ENCODE measurements at regions not wholly inside any gene's neighbourhood (a gene's known extent, or its start where the extent isn't known, plus 50 kb on each side); places are given as distances from the start of the nearest gene placed in this dataset.

- no peak overlapping the region for H3K4me2 ChIP-seq (ENCODE audit: low read length)
- TF ChIP-seq RAD21 (conservative IDR thresholded peaks at IDR 0.05) (no peak), SMC3 (conservative IDR thresholded peaks at IDR 0.05; ENCODE audit: poor library complexity) (no peak), REST (IDR thresholded peaks at IDR 0.05; ENCODE audit: borderline replicate concordance) (no peak), MXI1 (conservative IDR thresholded peaks at IDR 0.05; ENCODE audit: poor library complexity, severe bottlenecking) (no peak), POLR2AphosphoS5 (IDR thresholded peaks at IDR 0.05) (no peak), TAF1 (IDR thresholded peaks at IDR 0.05; ENCODE audit: low read depth) (no peak), CTCF (IDR thresholded peaks at IDR 0.05; ENCODE audit: poor library complexity, severe bottlenecking) (no peak), EZH2 (IDR thresholded peaks at IDR 0.05; ENCODE audit: borderline replicate concordance, insufficient read depth, low read length, poor library complexity, severe bottlenecking) (no peak), EP300 (conservative IDR thresholded peaks at IDR 0.05; ENCODE audit: poor library complexity, severe bottlenecking) (no peak)
- H3K36me3 ChIP-seq (ENCODE audit: insufficient read depth, low read length), result no peaks in the 10 kb centered on the region
- no peaks in the 10 kb centered on the region for H3K9me3 ChIP-seq (ENCODE audit: low read length)
- no peaks in the 10 kb centered on the region for H3F3A ChIP-seq (ENCODE audit: insufficient read depth, low read length, poor library complexity, severe bottlenecking)
- no peaks in the 10 kb centered on the region for H3K27me3 ChIP-seq (ENCODE audit: insufficient read depth, low read depth, low read length)
- H4K20me1 ChIP-seq (ENCODE audit: insufficient read depth), result no peaks in the 10 kb centered on the region
- no peaks in the 10 kb centered on the region for H3K9me2 ChIP-seq (ENCODE audit: insufficient read depth, low read length)
- no peak overlapping the region for H3K27ac ChIP-seq (ENCODE audit: low read length)
- no peak overlapping the region for H3K9ac ChIP-seq (ENCODE audit: low read length)
- H3K79me2 ChIP-seq (replicated peaks; ENCODE audit: insufficient read depth, low read length), result no peaks in the 10 kb centered on the region
- no peak overlapping the region for H2AFZ ChIP-seq (ENCODE audit: low read depth, low read length)
- H3K4me3 ChIP-seq (ENCODE audit: low read length), result no peak overlapping the region
Measured at GRCh38 chr7:53306846-53307245, 271.4 kb downstream of the POM121L12 start.

- no peak overlapping the region for H3K9ac ChIP-seq (ENCODE audit: low read length)
- no peaks in the 10 kb centered on the region for H3F3A ChIP-seq (ENCODE audit: insufficient read depth, low read length, poor library complexity, severe bottlenecking)
- H3K27me3 ChIP-seq (ENCODE audit: insufficient read depth, low read depth, low read length), result no peaks in the 10 kb centered on the region
- H3K36me3 ChIP-seq (ENCODE audit: insufficient read depth, low read length), result no peaks in the 10 kb centered on the region
- no peak overlapping the region for H3K27ac ChIP-seq (ENCODE audit: low read length)
- no peaks in the 10 kb centered on the region for H4K20me1 ChIP-seq (ENCODE audit: insufficient read depth)
- H2AFZ ChIP-seq (ENCODE audit: low read depth, low read length), result no peak overlapping the region
- no peaks in the 10 kb centered on the region for H3K79me2 ChIP-seq (replicated peaks; ENCODE audit: insufficient read depth, low read length)
- TF ChIP-seq SMC3 (conservative IDR thresholded peaks at IDR 0.05; ENCODE audit: poor library complexity), result no peak
- no peak for TF ChIP-seq POLR2AphosphoS5 (IDR thresholded peaks at IDR 0.05)
- no peak for TF ChIP-seq CTCF (IDR thresholded peaks at IDR 0.05; ENCODE audit: poor library complexity, severe bottlenecking)
- TF ChIP-seq EP300 (conservative IDR thresholded peaks at IDR 0.05; ENCODE audit: poor library complexity, severe bottlenecking), result no peak
- no peak for TF ChIP-seq MXI1 (conservative IDR thresholded peaks at IDR 0.05; ENCODE audit: poor library complexity, severe bottlenecking)
- TF ChIP-seq RAD21 (conservative IDR thresholded peaks at IDR 0.05), result no peak
- TF ChIP-seq EZH2 (IDR thresholded peaks at IDR 0.05; ENCODE audit: borderline replicate concordance, insufficient read depth, low read length, poor library complexity, severe bottlenecking), result no peak
- no peak for TF ChIP-seq REST (IDR thresholded peaks at IDR 0.05; ENCODE audit: borderline replicate concordance)
- no peak for TF ChIP-seq TAF1 (IDR thresholded peaks at IDR 0.05; ENCODE audit: low read depth)
- H3K9me3 ChIP-seq (ENCODE audit: low read length), result no peaks in the 10 kb centered on the region
- H3K9me2 ChIP-seq (ENCODE audit: insufficient read depth, low read length), result no peaks in the 10 kb centered on the region
- H3K4me2 ChIP-seq (ENCODE audit: low read length), result no peak overlapping the region
- H3K4me3 ChIP-seq (ENCODE audit: low read length), result no peak overlapping the region
Measured at GRCh38 chr7:53311205-53311604, 275.8 kb downstream of the POM121L12 start.

All from neural cell (in vitro differentiated cells).